ENCODE measurements at regions not wholly inside any gene's neighbourhood (a gene's known extent, or its start where the extent isn't known, plus 50 kb on each side); places are given as distances from the start of the nearest gene placed in this dataset.
A peak's percentile ranks its signal among the peaks of the same experiment; 100 is the strongest.
"Not testable (repeated sequence)": the region's sequence is repeated elsewhere in the genome, so short reads cannot be mapped to it uniquely, and the experiment has no call there.

DNA sequence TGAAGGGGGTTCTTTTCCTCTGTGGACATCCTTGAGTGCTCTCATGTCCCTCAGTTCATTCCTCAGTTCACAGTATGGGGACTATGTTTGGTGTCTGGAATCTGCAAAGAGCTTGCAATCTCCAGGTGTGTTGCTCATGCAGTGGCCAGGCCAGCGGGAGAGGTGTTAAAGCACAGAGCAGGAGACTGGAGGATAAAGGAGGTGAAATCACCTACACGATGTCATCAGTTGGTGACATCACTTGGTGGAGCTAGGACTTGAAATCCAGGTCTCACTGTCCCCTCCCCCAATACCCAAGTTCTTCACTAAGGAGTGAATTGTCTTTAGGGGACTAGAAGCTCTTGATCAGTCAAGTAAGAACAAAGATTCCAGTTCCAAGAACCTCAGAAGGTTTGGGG is 197.3 kb upstream of the ZNF618 start:
- Histone ChIP-seq H3F3A (ENCODE audit: insufficient read depth) (no peaks in the 10 kb centered on the region), H3K36me3 (ENCODE audit: low read length) (no peaks in the 10 kb centered on the region), H4K20me1 (ENCODE audit: low read depth, low read length) (no peaks in the 10 kb centered on the region), H3K4me2 (ENCODE audit: low read depth, low read length, poor library complexity, severe bottlenecking) (no peak overlapping the region), H3K79me2 (ENCODE audit: insufficient read depth, low read length) (no peaks in the 10 kb centered on the region), H3K9ac (ENCODE audit: low read length) (no peak overlapping the region), H2AFZ (ENCODE audit: low read depth, low read length, severe bottlenecking) (no peak overlapping the region), H3K4me3 (ENCODE audit: insufficient read depth, low read length, poor library complexity, severe bottlenecking) (no peak overlapping the region), H3K27ac (ENCODE audit: low read depth, low read length) (no peak overlapping the region), H3K27me3 (ENCODE audit: low read length) (no peaks in the 10 kb centered on the region), H3K9me3 (ENCODE audit: insufficient read depth, low read length) (no peaks in the 10 kb centered on the region), H3K9me2 (replicated peaks; ENCODE audit: insufficient read depth, low read length) (no peaks in the 10 kb centered on the region)
- TF ChIP-seq EZH2phosphoT487 (conservative IDR thresholded peaks at IDR 0.05; ENCODE audit: low read length) (no peak), CTCF (IDR thresholded peaks at IDR 0.05; ENCODE audit: insufficient read depth, low read length, poor library complexity, severe bottlenecking) (no peak)

DNA sequence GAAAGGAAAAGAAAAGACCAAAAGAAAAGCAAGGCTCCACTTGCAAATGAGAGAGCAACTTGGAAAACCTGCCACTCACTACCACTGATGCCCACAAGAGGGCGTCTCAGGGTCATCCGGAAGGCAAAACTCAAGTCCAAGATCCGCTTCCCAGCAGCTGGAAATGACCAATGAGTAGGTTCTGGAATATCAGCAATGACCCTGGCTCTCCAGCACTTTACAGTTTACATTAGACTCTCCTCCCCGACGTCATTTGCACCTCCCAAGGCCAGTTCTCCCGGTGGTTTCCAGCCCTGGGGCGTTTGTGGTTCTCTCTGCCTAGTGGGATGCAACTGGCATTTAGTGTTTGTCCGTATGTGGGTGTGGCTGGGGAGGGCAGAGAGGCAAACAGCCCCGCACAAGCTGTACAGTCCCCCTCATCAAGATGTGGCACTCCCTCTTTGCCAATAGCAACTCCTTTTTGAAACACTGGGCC is 193.8 kb upstream of the ZNF618 start:
- Histone ChIP-seq H3K9ac (ENCODE audit: low read length) (no peak overlapping the region), H3K4me2 (ENCODE audit: low read depth, low read length, poor library complexity, severe bottlenecking) (no peak overlapping the region), H3K9me3 (ENCODE audit: insufficient read depth, low read length) (no peaks in the 10 kb centered on the region), H3K36me3 (ENCODE audit: low read length) (no peaks in the 10 kb centered on the region), H3K79me2 (ENCODE audit: insufficient read depth, low read length) (no peaks in the 10 kb centered on the region), H3F3A (ENCODE audit: insufficient read depth) (no peaks in the 10 kb centered on the region), H3K27me3 (ENCODE audit: low read length) (no peaks in the 10 kb centered on the region), H2AFZ (ENCODE audit: low read depth, low read length, severe bottlenecking) (no peak overlapping the region), H3K4me3 (ENCODE audit: insufficient read depth, low read length, poor library complexity, severe bottlenecking) (no peak overlapping the region), H3K27ac (ENCODE audit: low read depth, low read length) (no peak overlapping the region), H4K20me1 (ENCODE audit: low read depth, low read length) (no peaks in the 10 kb centered on the region), H3K9me2 (replicated peaks; ENCODE audit: insufficient read depth, low read length) (no peaks in the 10 kb centered on the region)
- TF ChIP-seq CTCF (IDR thresholded peaks at IDR 0.05; ENCODE audit: insufficient read depth, low read length, poor library complexity, severe bottlenecking) (peak; percentile 72), EZH2phosphoT487 (conservative IDR thresholded peaks at IDR 0.05; ENCODE audit: low read length) (no peak)

- not testable (repeated sequence) for H3K9ac ChIP-seq (ENCODE audit: low read length); H3K27me3 ChIP-seq (ENCODE audit: low read length); H3K9me3 ChIP-seq (ENCODE audit: insufficient read depth, low read length); H4K20me1 ChIP-seq (ENCODE audit: low read depth, low read length); H3K79me2 ChIP-seq (ENCODE audit: insufficient read depth, low read length); H3K9me2 ChIP-seq (replicated peaks; ENCODE audit: insufficient read depth, low read length); H3K27ac ChIP-seq (ENCODE audit: low read depth, low read length); H3K4me2 ChIP-seq (ENCODE audit: low read depth, low read length, poor library complexity, severe bottlenecking); H3F3A ChIP-seq (ENCODE audit: insufficient read depth); H2AFZ ChIP-seq (ENCODE audit: low read depth, low read length, severe bottlenecking); H3K4me3 ChIP-seq (ENCODE audit: insufficient read depth, low read length, poor library complexity, severe bottlenecking); H3K36me3 ChIP-seq (ENCODE audit: low read length)
Measured at GRCh38 chr9:113685636-113686035, 190.5 kb upstream of the ZNF618 start.

- Histone ChIP-seq H3K79me2 (ENCODE audit: insufficient read depth, low read length) (no peaks in the 10 kb centered on the region), H3K4me3 (ENCODE audit: insufficient read depth, low read length, poor library complexity, severe bottlenecking) (no peak overlapping the region), H3K4me2 (ENCODE audit: low read depth, low read length, poor library complexity, severe bottlenecking) (no peak overlapping the region), H2AFZ (ENCODE audit: low read depth, low read length, severe bottlenecking) (no peak overlapping the region), H3K9me2 (replicated peaks; ENCODE audit: insufficient read depth, low read length) (no peaks in the 10 kb centered on the region), H4K20me1 (ENCODE audit: low read depth, low read length) (no peaks in the 10 kb centered on the region), H3K36me3 (ENCODE audit: low read length) (no peaks in the 10 kb centered on the region), H3K27me3 (ENCODE audit: low read length) (no peaks in the 10 kb centered on the region; the same call in 1 of the 2 replicates), H3F3A (ENCODE audit: insufficient read depth) (no peaks in the 10 kb centered on the region), H3K9me3 (ENCODE audit: insufficient read depth, low read length) (no peaks in the 10 kb centered on the region), H3K9ac (ENCODE audit: low read length) (no peak overlapping the region), H3K27ac (ENCODE audit: low read depth, low read length) (no peak overlapping the region)
- no peak for TF ChIP-seq EZH2phosphoT487 (conservative IDR thresholded peaks at IDR 0.05; ENCODE audit: low read length)
- no peak for TF ChIP-seq CTCF (IDR thresholded peaks at IDR 0.05; ENCODE audit: insufficient read depth, low read length, poor library complexity, severe bottlenecking)
Measured at GRCh38 chr9:113687107-113687679, 188.9 kb upstream of the ZNF618 start.
